ENCODE measurements at regions not wholly inside any gene's neighbourhood (a gene's known extent, or its start where the extent isn't known, plus 50 kb on each side); places are given as distances from the start of the nearest gene placed in this dataset.

DNA sequence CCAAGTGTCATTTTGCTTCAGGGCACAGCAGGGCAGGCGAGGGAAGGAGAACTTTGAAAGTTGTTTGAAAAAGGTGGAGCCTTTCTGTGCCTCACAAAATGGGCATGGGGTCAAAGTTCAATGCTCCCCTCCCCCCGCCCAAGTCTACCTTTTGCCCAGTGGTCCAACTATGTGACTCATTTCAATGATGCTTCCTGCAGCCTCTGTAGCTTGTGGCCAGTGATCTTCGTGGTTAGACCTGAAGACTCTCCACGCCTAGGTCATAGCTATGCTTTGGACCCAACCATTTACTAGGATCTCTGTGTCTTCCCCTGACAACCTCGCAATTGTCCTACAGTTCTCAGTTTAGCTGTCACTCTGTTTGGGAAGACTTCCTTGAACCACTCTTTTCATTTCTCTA is 280.3 kb upstream of the GJB5 start:
- Histone ChIP-seq H3K4me3 (ENCODE audit: low read depth, low read length) (no peak overlapping the region), H3K9me3 (ENCODE audit: control insufficient read depth, insufficient read depth, low read depth, low read length) (no peaks in the 10 kb centered on the region), H3K27ac (ENCODE audit: extremely low read depth, low read depth, low read length) (no peak overlapping the region), H3K36me3 (ENCODE audit: control insufficient read depth in 2 of 2, insufficient read depth in 1 of 2, low read length in 2 of 2) (no peaks in the 10 kb centered on the region), H3K4me1 (ENCODE audit: control insufficient read depth, insufficient read depth, low read length) (no peaks in the 10 kb centered on the region)
- CTCF ChIA-PET: interaction anchor here (1.3 kb wide), 1 partner anchor 14 kb away, joined by 6 read pairs; no protein-coding TSS in a partner anchor
- POLR2A ChIA-PET: no interaction called here
- TF ChIP-seq ZNF214 (tag by site-specific recombination; IDR thresholded peaks at IDR 0.05; ENCODE audit: borderline replicate concordance) (no peak), ZNF211 (tag by site-specific recombination; IDR thresholded peaks at IDR 0.05; ENCODE audit: low read depth) (no peak), ZNF549 (tag by site-specific recombination; IDR thresholded peaks at IDR 0.05) (no peak), GLIS2 (tag by site-specific recombination; IDR thresholded peaks at IDR 0.05) (no peak), ZNF24 (tag by site-specific recombination; IDR thresholded peaks at IDR 0.05) (no peak), ZNF768 (tag by site-specific recombination; IDR thresholded peaks at IDR 0.05) (no peak), MEIS1 (CRISPR knock-in tag; IDR thresholded peaks at IDR 0.05; ENCODE audit: borderline replicate concordance) (no peak)
- TF ChIP-seq, protein P1, sequence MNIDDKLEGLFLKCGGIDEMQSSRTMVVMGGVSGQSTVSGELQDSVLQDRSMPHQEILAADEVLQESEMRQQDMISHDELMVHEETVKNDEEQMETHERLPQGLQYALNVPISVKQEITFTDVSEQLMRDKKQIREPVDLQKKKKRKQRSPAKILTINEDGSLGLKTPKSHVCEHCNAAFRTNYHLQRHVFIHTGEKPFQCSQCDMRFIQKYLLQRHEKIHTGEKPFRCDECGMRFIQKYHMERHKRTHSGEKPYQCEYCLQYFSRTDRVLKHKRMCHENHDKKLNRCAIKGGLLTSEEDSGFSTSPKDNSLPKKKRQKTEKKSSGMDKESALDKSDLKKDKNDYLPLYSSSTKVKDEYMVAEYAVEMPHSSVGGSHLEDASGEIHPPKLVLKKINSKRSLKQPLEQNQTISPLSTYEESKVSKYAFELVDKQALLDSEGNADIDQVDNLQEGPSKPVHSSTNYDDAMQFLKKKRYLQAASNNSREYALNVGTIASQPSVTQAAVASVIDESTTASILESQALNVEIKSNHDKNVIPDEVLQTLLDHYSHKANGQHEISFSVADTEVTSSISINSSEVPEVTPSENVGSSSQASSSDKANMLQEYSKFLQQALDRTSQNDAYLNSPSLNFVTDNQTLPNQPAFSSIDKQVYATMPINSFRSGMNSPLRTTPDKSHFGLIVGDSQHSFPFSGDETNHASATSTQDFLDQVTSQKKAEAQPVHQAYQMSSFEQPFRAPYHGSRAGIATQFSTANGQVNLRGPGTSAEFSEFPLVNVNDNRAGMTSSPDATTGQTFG (tag by site-specific recombination; IDR thresholded peaks at IDR 0.05; ENCODE audit: borderline replicate concordance): no peak
- TF ChIP-seq, protein P2, sequence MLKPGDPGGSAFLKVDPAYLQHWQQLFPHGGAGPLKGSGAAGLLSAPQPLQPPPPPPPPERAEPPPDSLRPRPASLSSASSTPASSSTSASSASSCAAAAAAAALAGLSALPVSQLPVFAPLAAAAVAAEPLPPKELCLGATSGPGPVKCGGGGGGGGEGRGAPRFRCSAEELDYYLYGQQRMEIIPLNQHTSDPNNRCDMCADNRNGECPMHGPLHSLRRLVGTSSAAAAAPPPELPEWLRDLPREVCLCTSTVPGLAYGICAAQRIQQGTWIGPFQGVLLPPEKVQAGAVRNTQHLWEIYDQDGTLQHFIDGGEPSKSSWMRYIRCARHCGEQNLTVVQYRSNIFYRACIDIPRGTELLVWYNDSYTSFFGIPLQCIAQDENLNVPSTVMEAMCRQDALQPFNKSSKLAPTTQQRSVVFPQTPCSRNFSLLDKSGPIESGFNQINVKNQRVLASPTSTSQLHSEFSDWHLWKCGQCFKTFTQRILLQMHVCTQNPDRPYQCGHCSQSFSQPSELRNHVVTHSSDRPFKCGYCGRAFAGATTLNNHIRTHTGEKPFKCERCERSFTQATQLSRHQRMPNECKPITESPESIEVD (tag by site-specific recombination; IDR thresholded peaks at IDR 0.05): no peak

DNA sequence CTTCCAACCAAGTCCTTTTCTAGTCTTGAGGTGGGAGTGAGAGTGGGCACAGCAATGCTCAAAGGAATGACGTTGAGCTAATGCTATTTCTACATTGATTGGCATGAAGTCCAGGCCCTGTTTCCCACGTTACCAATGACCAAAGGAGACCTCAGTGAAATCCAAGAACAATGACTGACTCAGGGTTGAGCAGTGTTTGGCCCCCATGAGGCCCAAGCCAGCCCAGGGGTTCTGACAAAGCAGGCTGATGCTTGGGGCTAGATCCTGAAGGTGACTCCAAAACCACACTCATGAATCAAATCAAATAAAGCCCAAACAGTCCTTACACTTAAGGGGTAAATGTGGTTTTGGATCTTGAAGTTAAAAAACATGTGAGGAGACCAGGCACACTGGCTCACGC is 278.5 kb upstream of the GJB5 start:
- ChIA-PET CTCF (no interaction called here), POLR2A (no interaction called here)
- Histone ChIP-seq H3K27ac (ENCODE audit: extremely low read depth, low read depth, low read length) (no peak overlapping the region), H3K4me1 (ENCODE audit: control insufficient read depth, insufficient read depth, low read length) (no peaks in the 10 kb centered on the region), H3K36me3 (ENCODE audit: control insufficient read depth in 2 of 2, insufficient read depth in 1 of 2, low read length in 2 of 2) (no peaks in the 10 kb centered on the region), H3K4me3 (ENCODE audit: low read depth, low read length) (no peak overlapping the region), H3K9me3 (ENCODE audit: control insufficient read depth, insufficient read depth, low read depth, low read length) (no peaks in the 10 kb centered on the region)
- TF ChIP-seq ZNF585B (tag by site-specific recombination; IDR thresholded peaks at IDR 0.05) (no peak), ZNF626 (tag by site-specific recombination; IDR thresholded peaks at IDR 0.05) (no peak), ZBTB1 (tag by site-specific recombination; IDR thresholded peaks at IDR 0.05) (no peak), ZNF677 (tag by site-specific recombination; IDR thresholded peaks at IDR 0.05) (no peak), MZF1 (tag by site-specific recombination; IDR thresholded peaks at IDR 0.05; ENCODE audit: borderline replicate concordance) (no peak), ZNF768 (tag by site-specific recombination; IDR thresholded peaks at IDR 0.05) (no peak), ZNF561 (tag by site-specific recombination; IDR thresholded peaks at IDR 0.05; ENCODE audit: borderline replicate concordance) (no peak), ZNF837 (tag by site-specific recombination; IDR thresholded peaks at IDR 0.05) (no peak), ZNF514 (tag by site-specific recombination; IDR thresholded peaks at IDR 0.05) (no peak), ZNF426 (tag by site-specific recombination; IDR thresholded peaks at IDR 0.05) (no peak), ZNF214 (tag by site-specific recombination; IDR thresholded peaks at IDR 0.05; ENCODE audit: borderline replicate concordance) (no peak), ZNF391 (tag by site-specific recombination; IDR thresholded peaks at IDR 0.05; ENCODE audit: borderline replicate concordance, low read depth) (no peak), ZNF24 (tag by site-specific recombination; IDR thresholded peaks at IDR 0.05) (no peak)
- TF ChIP-seq, protein P3, sequence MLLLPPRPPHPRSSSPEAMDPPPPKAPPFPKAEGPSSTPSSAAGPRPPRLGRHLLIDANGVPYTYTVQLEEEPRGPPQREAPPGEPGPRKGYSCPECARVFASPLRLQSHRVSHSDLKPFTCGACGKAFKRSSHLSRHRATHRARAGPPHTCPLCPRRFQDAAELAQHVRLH (tag by site-specific recombination; IDR thresholded peaks at IDR 0.05): no peak
- TF ChIP-seq, protein P4, sequence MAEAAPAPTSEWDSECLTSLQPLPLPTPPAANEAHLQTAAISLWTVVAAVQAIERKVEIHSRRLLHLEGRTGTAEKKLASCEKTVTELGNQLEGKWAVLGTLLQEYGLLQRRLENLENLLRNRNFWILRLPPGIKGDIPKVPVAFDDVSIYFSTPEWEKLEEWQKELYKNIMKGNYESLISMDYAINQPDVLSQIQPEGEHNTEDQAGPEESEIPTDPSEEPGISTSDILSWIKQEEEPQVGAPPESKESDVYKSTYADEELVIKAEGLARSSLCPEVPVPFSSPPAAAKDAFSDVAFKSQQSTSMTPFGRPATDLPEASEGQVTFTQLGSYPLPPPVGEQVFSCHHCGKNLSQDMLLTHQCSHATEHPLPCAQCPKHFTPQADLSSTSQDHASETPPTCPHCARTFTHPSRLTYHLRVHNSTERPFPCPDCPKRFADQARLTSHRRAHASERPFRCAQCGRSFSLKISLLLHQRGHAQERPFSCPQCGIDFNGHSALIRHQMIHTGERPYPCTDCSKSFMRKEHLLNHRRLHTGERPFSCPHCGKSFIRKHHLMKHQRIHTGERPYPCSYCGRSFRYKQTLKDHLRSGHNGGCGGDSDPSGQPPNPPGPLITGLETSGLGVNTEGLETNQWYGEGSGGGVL (tag by site-specific recombination; IDR thresholded peaks at IDR 0.05): no peak
